ENCODE measurements at regions not wholly inside any gene's neighbourhood (a gene's known extent, or its start where the extent isn't known, plus 50 kb on each side); places are given as distances from the start of the nearest gene placed in this dataset.
"Not testable (repeated sequence)": the region's sequence is repeated elsewhere in the genome, so short reads cannot be mapped to it uniquely, and the experiment has no call there.

- no peak for TF ChIP-seq ZNF654 (tag by site-specific recombination; IDR thresholded peaks at IDR 0.05; ENCODE audit: low read depth)
- no peak for TF ChIP-seq ZNF280C (tag by site-specific recombination; IDR thresholded peaks at IDR 0.05)
- TF ChIP-seq MEIS1 (CRISPR knock-in tag; IDR thresholded peaks at IDR 0.05; ENCODE audit: borderline replicate concordance): no peak
- no peak for TF ChIP-seq ZBTB8A (tag by site-specific recombination; IDR thresholded peaks at IDR 0.05)
- no peak for TF ChIP-seq PRDM2 (tag by site-specific recombination; IDR thresholded peaks at IDR 0.05; ENCODE audit: borderline replicate concordance)
- no peak for TF ChIP-seq ZXDB (tag by site-specific recombination; IDR thresholded peaks at IDR 0.05)
- H3K9me3 ChIP-seq (ENCODE audit: control insufficient read depth, insufficient read depth, low read depth, low read length): no peaks in the 10 kb centered on the region
- H3K36me3 ChIP-seq (ENCODE audit: control insufficient read depth in 2 of 2, insufficient read depth in 1 of 2, low read length in 2 of 2): no peaks in the 10 kb centered on the region
- POLR2A ChIA-PET: no interaction called here
- H3K4me3 ChIP-seq (ENCODE audit: low read depth, low read length): no peak overlapping the region
- CTCF ChIA-PET: interaction anchor here (2.8 kb wide), 1 partner anchor 19 kb away, joined by 14 read pairs; no protein-coding TSS in a partner anchor
- no peaks in the 10 kb centered on the region for H3K4me1 ChIP-seq (ENCODE audit: control insufficient read depth, insufficient read depth, low read length)
- H3K27ac ChIP-seq (ENCODE audit: extremely low read depth, low read depth, low read length): no peak overlapping the region
Measured at GRCh38 chr20:60192326-60192725, 234.1 kb downstream of the CDH26 start.

- H3K36me3 ChIP-seq (ENCODE audit: control insufficient read depth in 2 of 2, insufficient read depth in 1 of 2, low read length in 2 of 2); H3K27ac ChIP-seq (ENCODE audit: extremely low read depth, low read depth, low read length); H3K9me3 ChIP-seq (ENCODE audit: control insufficient read depth, insufficient read depth, low read depth, low read length); H3K4me3 ChIP-seq (ENCODE audit: low read depth, low read length); POLR2A ChIA-PET; H3K4me1 ChIP-seq (ENCODE audit: control insufficient read depth, insufficient read depth, low read length): not testable (repeated sequence)
- CTCF ChIA-PET: interaction anchor here (0.7 to 4.5 kb wide), 2 partner anchors 12 to 68 kb away, joined by 4 to 24 read pairs; no protein-coding TSS in a partner anchor
- TF ChIP-seq SETDB1 (IDR thresholded peaks at IDR 0.05; ENCODE audit: insufficient read length, low read length) (peak; percentile 60), ZNF558 (tag by site-specific recombination; IDR thresholded peaks at IDR 0.05) (0 out of 2 replicates have a peak, but pooled peaks have one; percentile 29), ZNF529 (tag by site-specific recombination; IDR thresholded peaks at IDR 0.05; ENCODE audit: insufficient replicate concordance) (peak; percentile 54)
Measured at GRCh38 chr20:60199132-60199531, 240.9 kb downstream of the CDH26 start.

GRCh38 chr20:60199866-60200265 lies 241.6 kb downstream of the CDH26 start:
- Histone ChIP-seq H3K36me3 (ENCODE audit: control insufficient read depth in 2 of 2, insufficient read depth in 1 of 2, low read length in 2 of 2) (no peaks in the 10 kb centered on the region), H3K4me3 (ENCODE audit: low read depth, low read length) (no peak overlapping the region), H3K4me1 (ENCODE audit: control insufficient read depth, insufficient read depth, low read length) (no peaks in the 10 kb centered on the region), H3K9me3 (ENCODE audit: control insufficient read depth, insufficient read depth, low read depth, low read length) (no peaks in the 10 kb centered on the region), H3K27ac (ENCODE audit: extremely low read depth, low read depth, low read length) (no peak overlapping the region)
- TF ChIP-seq ZNF248 (tag by site-specific recombination; IDR thresholded peaks at IDR 0.05) (no peak), ZNF654 (tag by site-specific recombination; IDR thresholded peaks at IDR 0.05; ENCODE audit: low read depth) (no peak), ZNF174 (tag by site-specific recombination; IDR thresholded peaks at IDR 0.05) (no peak), ZNF302 (tag by site-specific recombination; IDR thresholded peaks at IDR 0.05; ENCODE audit: low read depth) (no peak), ZNF175 (tag by site-specific recombination; IDR thresholded peaks at IDR 0.05) (no peak), IKZF3 (tag by site-specific recombination; IDR thresholded peaks at IDR 0.05) (no peak), ZNF561 (tag by site-specific recombination; IDR thresholded peaks at IDR 0.05; ENCODE audit: borderline replicate concordance) (no peak), ZNF792 (tag by site-specific recombination; IDR thresholded peaks at IDR 0.05) (no peak), ZNF514 (tag by site-specific recombination; IDR thresholded peaks at IDR 0.05) (no peak), AEBP2 (tag by site-specific recombination; IDR thresholded peaks at IDR 0.05; ENCODE audit: borderline replicate concordance) (no peak)
- POLR2A ChIA-PET: no interaction called here
- CTCF ChIA-PET: interaction anchor here (4.5 kb wide), 1 partner anchor 11 kb away, joined by 24 read pairs; no protein-coding TSS in a partner anchor

Measured in HEK293 (cell line).